MM.1S (cell line): ENCODE measurements at regions not wholly inside any gene's neighbourhood (a gene's known extent, or its start where the extent isn't known, plus 50 kb on each side); places are given as distances from the start of the nearest gene placed in this dataset.

Experiments
- DNase-seq: peaks from one replicate; pipeline ENCODE4 v3.0.0-alpha.2; 2015
- H2AFZ ChIP-seq: fragments of 300-600 bp; sonication (generic); 2 replicates; pipeline ENCODE4 v1.6.0; 2016; ENCODE audit warnings: antibody characterized with exemption, low read length
- H3F3A ChIP-seq: fragments of 300-600 bp; sonication (generic); 2 replicates; pipeline ENCODE4 v1.6.1; 2016; ENCODE audit warnings: mild to moderate bottlenecking, antibody characterized with exemption, low read length, moderate library complexity, mixed read lengths; ENCODE audit not compliant: insufficient read depth
- H3K27ac ChIP-seq: fragments of 300-600 bp; sonication (generic); 2 replicates; pipeline ENCODE4 v1.5.1; 2016; ENCODE audit warnings: mild to moderate bottlenecking, low read length
- H3K27me3 ChIP-seq: fragments of 300-600 bp; sonication (generic); replicated peaks from 2 replicates; pipeline ENCODE4 v1.6.0; 2016; ENCODE audit warnings: low read length; ENCODE audit not compliant: insufficient read depth
- H3K36me3 ChIP-seq: fragments of 300-600 bp; sonication (generic); replicated peaks from 2 replicates; pipeline ENCODE4 v1.6.1; 2016; ENCODE audit warnings: mild to moderate bottlenecking, low read length, mixed read lengths; ENCODE audit not compliant: insufficient read depth
- H3K4me1 ChIP-seq: fragments of 300-600 bp; sonication (generic); 2 replicates; pipeline ENCODE4 v1.6.1; 2016; ENCODE audit warnings: low read length, mixed read lengths
- H3K4me2 ChIP-seq: fragments of 300-600 bp; sonication (generic); 2 replicates; pipeline ENCODE4 v1.6.0; 2016; ENCODE audit warnings: low read depth, low read length
- H3K4me3 ChIP-seq: fragments of 300-600 bp; sonication (generic); 2 replicates; pipeline ENCODE4 v1.5.1; 2016; ENCODE audit warnings: low read length, mixed read lengths
- H3K79me2 ChIP-seq: fragments of 300-600 bp; sonication (generic); 2 replicates; pipeline ENCODE4 v1.6.1; 2016; ENCODE audit warnings: mixed run types, low read length, mixed read lengths
- H3K9ac ChIP-seq: fragments of 300-600 bp; sonication (generic); 2 replicates; pipeline ENCODE4 v1.6.1; 2016; ENCODE audit warnings: low read length, mixed read lengths
- H3K9me2 ChIP-seq: fragments of 300-600 bp; sonication (generic); replicated peaks from 2 replicates; pipeline ENCODE4 v1.6.1; 2016; ENCODE audit warnings: mild to moderate bottlenecking, low read length, mixed read lengths; ENCODE audit not compliant: insufficient read depth
- H3K9me3 ChIP-seq: fragments of 300-600 bp; sonication (generic); replicated peaks from 2 replicates; pipeline ENCODE4 v1.6.1; 2016; ENCODE audit warnings: mild to moderate bottlenecking, low read length, mixed read lengths; ENCODE audit not compliant: insufficient read depth
- H4K20me1 ChIP-seq: fragments of 300-600 bp; sonication (generic); 2 replicates; pipeline ENCODE4 v1.6.1; 2016; ENCODE audit warnings: mild to moderate bottlenecking, low read length, moderate library complexity, mixed read lengths; ENCODE audit not compliant: insufficient read depth
- CTCF ChIP-seq: fragments of 300-600 bp; sonication (generic); IDR thresholded peaks from 2 replicates; pipeline ENCODE4 v1.5.1; 2016; ENCODE audit warnings: antibody characterized with exemption, low read length, mixed read lengths
- EZH2 ChIP-seq: fragments of 300-600 bp; sonication (generic); optimal IDR thresholded peaks from 2 replicates; pipeline ENCODE3; 2017; ENCODE audit warnings: low read depth, mild to moderate bottlenecking, antibody characterized with exemption, low read length, mixed read lengths
- EZH2phosphoT487 ChIP-seq: fragments of 300-600 bp; sonication (generic); IDR thresholded peaks from 2 replicates; pipeline ENCODE4 v1.6.1; 2018; ENCODE audit warnings: antibody characterized with exemption, low read length

GRCh38 chr9:75589497-75589896, 301.0 kb upstream of the PCSK5 start:
- Histone ChIP-seq H3K9ac (no peak overlapping the region), H2AFZ (no peak overlapping the region), H3K79me2 (no peaks in the 10 kb centered on the region), H3K27ac (no peak overlapping the region), H3K36me3 (no peaks in the 10 kb centered on the region), H3K9me3 (no peaks in the 10 kb centered on the region), H3F3A (no peaks in the 10 kb centered on the region), H3K4me3 (no peak overlapping the region), H3K4me2 (no peak overlapping the region), H4K20me1 (no peaks in the 10 kb centered on the region), H3K9me2 (no peaks in the 10 kb centered on the region), H3K4me1 (no peaks in the 10 kb centered on the region), H3K27me3 (no peaks in the 10 kb centered on the region)
- no peak for TF ChIP-seq CTCF
- TF ChIP-seq EZH2 = no peak
- TF ChIP-seq EZH2phosphoT487 = no peak
- DNase-seq = no peak

GRCh38 chr9:75591972-75592371, 298.5 kb upstream of the PCSK5 start:
- no peak overlapping the region for H3K4me3 ChIP-seq
- H3K9ac ChIP-seq = no peak overlapping the region
- no peaks in the 10 kb centered on the region for H3K79me2 ChIP-seq
- H3K27ac ChIP-seq = no peak overlapping the region
- no peaks in the 10 kb centered on the region for H3K9me3 ChIP-seq
- H4K20me1 ChIP-seq = no peaks in the 10 kb centered on the region
- DNase-seq = no peak
- H2AFZ ChIP-seq = no peak overlapping the region
- TF ChIP-seq CTCF (no peak), EZH2phosphoT487 (no peak), EZH2 (no peak)
- no peaks in the 10 kb centered on the region for H3K4me1 ChIP-seq
- no peaks in the 10 kb centered on the region for H3F3A ChIP-seq
- no peaks in the 10 kb centered on the region for H3K27me3 ChIP-seq
- no peaks in the 10 kb centered on the region for H3K36me3 ChIP-seq
- H3K4me2 ChIP-seq = no peak overlapping the region
- no peaks in the 10 kb centered on the region for H3K9me2 ChIP-seq

GRCh38 chr9:75592586-75592985, 297.9 kb upstream of the PCSK5 start:
- no peaks in the 10 kb centered on the region for H3K36me3 ChIP-seq
- TF ChIP-seq EZH2 (no peak), EZH2phosphoT487 (no peak), CTCF (no peak)
- no peak overlapping the region for H3K27ac ChIP-seq
- H3F3A ChIP-seq = no peaks in the 10 kb centered on the region
- peak; percentile 19 for DNase-seq
- no peaks in the 10 kb centered on the region for H3K27me3 ChIP-seq
- no peak overlapping the region for H3K9ac ChIP-seq
- no peaks in the 10 kb centered on the region for H3K79me2 ChIP-seq
- H3K4me2 ChIP-seq = no peak overlapping the region
- no peaks in the 10 kb centered on the region for H3K4me1 ChIP-seq
- H3K4me3 ChIP-seq = no peak overlapping the region
- H2AFZ ChIP-seq = no peak overlapping the region
- no peaks in the 10 kb centered on the region for H3K9me2 ChIP-seq
- H3K9me3 ChIP-seq = no peaks in the 10 kb centered on the region
- H4K20me1 ChIP-seq = no peaks in the 10 kb centered on the region
